Germinal center (tissue), 1 donor: ENCODE measurements at regions not wholly inside any gene's neighbourhood (a gene's known extent, or its start where the extent isn't known, plus 50 kb on each side); places are given as distances from the start of the nearest gene placed in this dataset.
"Not testable (repeated sequence)": the region's sequence is repeated elsewhere in the genome, so short reads cannot be mapped to it uniquely, and the experiment has no call there.

Source experiments
- DNase-seq: peaks from one replicate; pipeline ENCODE4 v3.0.0; 2012; ENCODE audit warnings: mixed read lengths, low spot score

- no peak for DNase-seq
Measured at GRCh38 chr12:127944211-127944899, 322.6 kb upstream of the TMEM132C start.

DNA sequence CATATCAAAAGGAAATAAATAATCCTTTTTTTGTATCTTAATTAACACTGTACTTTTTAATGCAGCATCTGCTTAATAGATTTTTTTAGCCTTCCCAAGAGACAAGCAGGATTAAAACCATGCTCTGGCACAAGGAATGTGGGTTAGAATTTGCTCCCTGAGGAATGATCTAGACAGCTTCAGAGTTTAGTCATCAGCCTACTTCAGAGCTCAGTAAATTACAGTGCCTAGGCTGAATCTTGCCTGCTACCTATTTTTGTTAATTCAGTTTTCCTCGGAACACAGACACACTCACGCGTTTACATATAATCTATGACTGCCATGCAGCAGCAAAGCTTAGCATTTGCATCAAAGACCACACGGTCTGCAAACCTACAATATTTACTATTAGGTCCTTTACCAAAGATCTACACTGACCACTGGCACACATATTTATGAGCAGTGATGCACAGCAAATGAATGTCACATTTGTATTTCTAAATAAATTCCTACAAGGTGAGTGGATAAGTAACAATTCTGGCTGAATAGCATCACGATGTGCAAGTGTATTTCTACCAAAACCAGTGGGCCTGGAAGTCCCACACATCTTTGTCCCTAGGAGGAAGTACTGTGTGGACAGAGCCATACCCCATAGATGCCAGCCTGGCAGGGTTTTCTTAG lies 309.8 kb upstream of the TMEM132C start:
- DNase-seq = no peak

GRCh38 chr12:127962303-127962702 lies 304.7 kb upstream of the TMEM132C start:
- DNase-seq = no peak

- no peak for DNase-seq
Measured at GRCh38 chr12:127963933-127964332, 303.0 kb upstream of the TMEM132C start.

DNA sequence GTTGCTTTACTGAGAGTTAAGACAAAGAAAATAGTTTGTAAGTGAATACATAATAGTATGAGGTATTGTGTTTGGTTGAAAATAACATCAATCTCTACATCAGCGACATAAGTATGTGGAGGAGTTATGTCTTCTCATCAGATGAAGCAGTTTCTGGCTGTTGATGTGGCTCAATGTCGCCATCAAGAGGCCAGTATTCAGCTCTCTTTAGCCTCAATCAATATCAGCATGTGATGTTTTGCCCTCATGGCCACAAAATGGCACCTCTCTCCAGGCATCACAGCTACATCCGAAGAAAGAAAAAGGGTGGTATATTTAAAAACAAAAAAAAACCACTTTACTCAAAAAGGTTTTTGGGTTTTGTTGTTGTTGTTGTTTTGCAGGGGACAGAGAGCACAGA lies 302.3 kb upstream of the TMEM132C start:
- no peak for DNase-seq

DNA sequence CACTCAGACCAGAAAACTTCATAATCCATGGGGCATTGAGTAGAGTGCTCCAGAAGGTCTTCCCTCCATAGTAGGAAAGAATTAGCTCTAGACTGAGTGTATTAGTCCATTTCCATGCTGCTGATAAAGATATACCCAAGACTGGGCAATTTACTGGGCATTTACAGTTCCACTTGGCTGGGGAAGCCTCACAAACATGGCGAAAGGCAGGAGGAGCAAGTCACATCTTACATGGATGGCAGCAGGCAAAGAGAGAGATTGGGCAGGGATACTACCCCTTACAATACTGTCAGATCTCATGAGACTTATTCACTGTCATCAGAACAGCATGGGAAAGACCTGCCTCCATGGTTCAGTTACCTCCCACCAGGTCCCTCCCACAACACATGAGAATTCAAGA lies 300.6 kb upstream of the TMEM132C start:
- DNase-seq = no peak

GRCh38 chr12:127970491-127970890 lies 296.5 kb upstream of the TMEM132C start:
- no peak for DNase-seq

DNA sequence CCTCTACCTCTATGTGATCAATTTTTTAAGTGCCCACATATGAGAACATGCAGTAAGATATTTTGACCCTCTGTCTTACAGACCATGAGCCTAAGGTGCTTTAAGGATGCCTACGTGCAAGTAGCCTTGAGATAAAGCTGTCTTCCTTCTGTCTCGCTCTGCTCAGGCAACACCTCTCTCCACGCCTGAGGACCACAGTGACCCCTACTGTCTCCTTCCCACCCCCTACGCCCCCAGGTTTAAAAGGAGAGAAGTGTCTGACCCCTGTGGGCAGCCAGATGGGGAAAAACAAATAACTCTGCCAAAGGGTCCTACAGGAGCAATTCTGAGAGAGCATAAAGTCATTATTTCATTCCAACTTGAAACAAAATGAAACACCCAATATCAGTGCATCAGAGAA lies 286.4 kb upstream of the TMEM132C start:
- DNase-seq = no peak

DNA sequence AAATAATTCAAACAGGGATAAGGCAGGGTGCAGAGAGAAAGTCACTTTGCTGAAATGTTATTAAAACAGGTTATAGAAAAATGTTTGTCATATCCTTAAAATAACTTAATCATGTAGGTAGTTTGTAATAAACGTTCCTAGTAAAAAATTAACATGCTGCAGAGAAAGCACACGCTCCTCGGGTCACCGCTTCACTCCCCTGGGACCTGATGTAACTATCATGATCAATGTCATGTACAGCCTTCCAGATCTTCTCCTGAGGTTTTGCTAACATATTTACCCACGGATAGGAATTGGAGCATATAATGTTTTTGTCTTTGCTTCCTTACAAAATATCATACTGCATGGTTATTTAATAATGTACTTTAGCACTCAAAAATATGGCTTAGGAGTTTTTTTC lies 285.1 kb upstream of the TMEM132C start:
- DNase-seq = no peak

GRCh38 chr12:127983213-127983791 lies 283.7 kb upstream of the TMEM132C start:
- DNase-seq = not testable (repeated sequence)

DNA sequence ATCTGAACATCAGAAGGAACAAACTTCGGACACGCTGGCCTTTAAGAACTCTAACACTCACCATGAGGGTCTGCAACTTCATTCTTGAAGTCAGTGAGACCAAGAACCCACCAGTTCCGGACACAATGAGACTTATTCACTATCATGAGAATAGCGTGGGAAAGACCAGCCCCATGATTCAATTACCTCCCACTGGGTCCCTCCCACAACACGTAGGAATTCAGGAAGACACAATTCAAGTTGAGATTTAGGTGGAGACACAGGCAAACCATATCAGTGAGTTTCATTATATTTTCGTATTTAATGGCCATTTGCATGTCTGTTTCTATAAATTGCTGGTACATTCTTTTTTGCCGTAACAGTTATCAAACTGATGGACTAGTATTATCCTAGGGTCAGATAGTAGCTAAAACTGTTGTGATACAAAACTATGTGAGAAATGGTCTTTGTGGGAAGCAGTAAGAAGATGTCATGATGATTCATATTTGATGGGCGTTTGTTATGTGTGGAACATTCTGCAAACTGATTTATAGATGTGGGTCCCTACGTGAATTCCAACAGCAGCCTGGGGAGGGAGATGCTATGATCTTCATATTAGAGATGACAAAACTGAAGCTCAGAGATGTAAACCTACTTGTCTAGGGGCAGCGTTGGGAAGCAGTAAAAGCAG lies 282.4 kb upstream of the TMEM132C start:
- no peak for DNase-seq

- no peak for DNase-seq
Measured at GRCh38 chr12:127987199-127987901, 279.6 kb upstream of the TMEM132C start.

DNA sequence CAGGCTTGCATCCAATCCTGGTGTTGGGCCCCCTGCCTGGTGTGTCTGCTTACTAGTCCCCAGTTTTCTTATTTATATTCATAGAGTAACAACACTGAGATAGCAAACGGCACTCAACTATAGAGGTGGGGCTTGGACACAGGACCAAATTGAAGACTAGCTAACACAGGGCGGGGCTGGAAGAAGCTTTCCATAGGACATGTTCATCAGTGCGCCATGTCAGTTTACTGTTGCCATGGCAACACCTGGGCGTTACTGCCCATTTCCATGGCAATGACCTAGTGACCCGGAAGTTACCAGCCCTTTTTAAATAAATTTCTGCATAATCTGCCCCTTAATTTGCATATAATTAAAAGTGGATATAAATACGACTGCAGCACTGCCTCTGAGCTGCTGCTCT lies 275.5 kb upstream of the TMEM132C start:
- DNase-seq = no peak

DNA sequence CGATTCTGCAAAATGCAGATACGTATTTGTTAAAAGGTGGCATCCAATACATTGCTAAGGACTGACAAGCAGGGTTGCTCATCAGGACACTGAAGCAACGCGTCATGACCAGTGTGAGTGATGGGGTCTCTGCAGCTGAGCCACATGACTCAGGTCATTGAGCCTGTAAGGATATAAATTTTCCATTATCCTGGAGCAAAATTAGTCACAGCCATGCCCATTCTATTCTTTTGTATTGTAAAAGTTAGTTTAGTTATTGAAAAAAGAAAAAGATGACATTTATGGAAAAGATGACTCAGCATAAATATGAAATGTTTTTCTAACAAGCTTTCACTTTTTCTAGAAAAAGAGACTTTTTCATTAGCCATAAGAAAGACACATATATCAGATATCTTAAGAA lies 268.0 kb upstream of the TMEM132C start:
- DNase-seq = no peak

- no peak for DNase-seq
Measured at GRCh38 chr12:128004383-128004938, 262.5 kb upstream of the TMEM132C start.

DNA sequence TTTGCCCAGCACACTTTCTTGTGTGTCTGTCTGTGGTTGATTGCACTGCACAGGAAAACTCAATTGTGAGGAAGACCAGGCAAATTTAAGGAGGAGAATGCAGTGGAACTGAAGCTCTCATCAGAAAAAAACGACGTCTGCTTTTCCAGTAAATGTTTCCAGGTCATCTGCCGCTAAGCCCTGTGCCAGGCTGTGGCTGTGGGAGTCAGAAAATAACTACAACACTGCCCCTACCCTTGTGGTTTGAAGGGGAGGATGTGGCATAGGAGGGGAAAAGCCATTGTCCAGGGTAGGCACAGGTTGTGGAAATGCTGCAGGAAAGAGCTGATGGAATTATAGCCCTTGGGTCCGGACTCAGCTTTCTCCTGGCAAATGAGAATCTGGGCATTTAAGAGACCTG lies 259.7 kb upstream of the TMEM132C start:
- DNase-seq = no peak

GRCh38 chr12:128008341-128008740 lies 258.6 kb upstream of the TMEM132C start:
- no peak for DNase-seq

DNA sequence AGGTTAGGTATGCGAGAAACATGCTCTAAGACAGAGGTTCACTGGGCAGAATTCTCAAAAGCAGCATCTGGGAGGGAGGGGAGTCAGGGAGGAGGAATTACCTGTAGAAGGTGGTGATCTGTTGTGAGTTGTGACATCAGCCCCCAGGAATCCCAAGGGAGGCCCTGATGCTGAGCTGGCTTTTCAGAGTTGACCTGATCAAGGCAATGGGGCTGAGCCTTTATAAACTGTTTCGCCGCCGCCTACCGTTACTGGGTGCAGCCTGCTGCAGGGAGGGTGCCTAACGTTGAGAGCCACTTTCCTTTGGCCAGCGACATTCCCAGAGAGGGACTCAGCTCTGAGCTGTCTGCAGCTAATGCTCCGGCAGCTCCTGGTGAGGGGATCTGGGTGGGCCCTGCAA lies 257.9 kb upstream of the TMEM132C start:
- no peak for DNase-seq

DNA sequence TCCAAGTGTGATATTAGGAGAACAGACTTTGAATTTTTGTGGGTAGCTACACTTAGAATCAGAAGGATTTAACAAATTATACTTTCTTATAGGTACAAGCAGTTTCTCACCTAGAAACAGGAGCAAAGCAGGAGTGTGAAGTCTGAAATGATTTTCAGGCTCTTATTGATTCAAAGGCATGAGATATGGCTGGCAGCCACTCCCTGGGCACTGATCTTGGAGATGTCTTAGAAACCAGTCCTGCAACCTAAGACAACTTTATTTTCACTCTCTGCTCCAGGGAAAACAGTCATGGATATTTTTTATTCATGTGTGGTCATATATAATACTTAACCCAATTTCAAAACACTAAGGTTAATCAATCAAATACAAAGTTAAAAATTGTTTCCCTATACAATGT lies 254.9 kb upstream of the TMEM132C start:
- no peak for DNase-seq

DNA sequence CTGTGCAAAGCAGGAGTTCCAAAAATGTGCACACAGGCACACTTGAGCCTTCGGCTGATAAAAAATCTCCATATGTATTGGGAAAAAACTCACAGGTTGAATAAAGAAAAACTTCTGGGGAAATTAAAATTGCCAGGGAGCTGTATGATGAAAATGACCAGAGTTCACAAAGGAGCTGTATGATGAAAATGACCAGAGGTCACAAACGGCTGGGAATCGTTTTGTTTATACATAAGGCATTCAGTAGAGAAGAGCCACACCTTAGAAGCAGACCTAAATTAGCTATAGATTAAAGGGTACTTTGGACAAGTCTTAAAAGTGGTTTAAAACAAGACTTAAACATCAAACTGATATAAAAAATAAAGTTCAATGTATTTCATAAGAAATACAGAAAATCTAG lies 251.7 kb upstream of the TMEM132C start:
- no peak for DNase-seq

DNA sequence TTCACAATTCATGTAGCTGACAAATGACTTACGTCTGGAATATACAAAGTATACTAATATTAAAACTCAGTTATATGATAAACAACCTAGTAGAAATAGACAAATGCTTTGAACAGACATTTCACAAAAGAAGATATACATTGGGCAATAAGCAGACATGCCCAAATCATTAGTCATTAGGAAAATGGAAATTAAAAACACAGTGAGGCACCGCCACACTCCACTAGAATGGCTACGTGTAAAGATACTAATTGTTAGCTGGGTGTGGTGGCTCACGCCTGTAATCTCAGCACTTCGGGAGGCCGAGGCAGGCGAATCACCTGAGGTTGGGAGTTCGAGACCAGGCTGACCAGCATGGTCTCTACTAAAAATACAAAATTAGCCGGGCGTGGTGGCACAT lies 248.9 kb upstream of the TMEM132C start:
- DNase-seq = no peak

- DNase-seq = no peak
Measured at GRCh38 chr12:128019996-128020544, 246.9 kb upstream of the TMEM132C start.
